Fibroblast of skin of scalp (primary cell): ENCODE measurements at regions not wholly inside any gene's neighbourhood (a gene's known extent, or its start where the extent isn't known, plus 50 kb on each side); places are given as distances from the start of the nearest gene placed in this dataset.
"Not testable (repeated sequence)": the region's sequence is repeated elsewhere in the genome, so short reads cannot be mapped to it uniquely, and the experiment has no call there.

Source experiments
- DNase-seq: peaks from one replicate; pipeline ENCODE4 v3.0.0-alpha.2; 2013

GRCh38 chr4:49117951-49118350 is 131.9 kb downstream of the CWH43 start:
- not testable (repeated sequence) for DNase-seq

GRCh38 chr4:49118379-49119212 is 132.5 kb downstream of the CWH43 start:
- not testable (repeated sequence) for DNase-seq

DNA sequence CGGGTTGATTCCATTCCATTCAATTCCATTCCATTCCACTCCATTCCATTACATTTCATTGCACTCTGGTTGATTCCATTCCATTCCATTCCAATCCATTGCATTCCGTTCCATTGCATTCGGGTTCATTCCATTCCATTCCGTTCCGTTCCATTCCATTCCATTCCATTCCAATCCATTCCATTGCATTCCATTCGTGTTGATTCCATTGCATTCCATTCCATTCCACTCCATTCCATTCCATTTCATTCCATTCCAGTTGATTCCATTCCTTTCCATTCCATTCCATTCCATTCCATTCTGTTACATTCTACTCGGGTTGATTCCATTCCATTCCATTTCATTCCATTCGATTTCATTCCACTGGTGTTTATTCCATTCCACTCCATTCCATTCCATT is 133.3 kb downstream of the CWH43 start:
- not testable (repeated sequence) for DNase-seq

DNA sequence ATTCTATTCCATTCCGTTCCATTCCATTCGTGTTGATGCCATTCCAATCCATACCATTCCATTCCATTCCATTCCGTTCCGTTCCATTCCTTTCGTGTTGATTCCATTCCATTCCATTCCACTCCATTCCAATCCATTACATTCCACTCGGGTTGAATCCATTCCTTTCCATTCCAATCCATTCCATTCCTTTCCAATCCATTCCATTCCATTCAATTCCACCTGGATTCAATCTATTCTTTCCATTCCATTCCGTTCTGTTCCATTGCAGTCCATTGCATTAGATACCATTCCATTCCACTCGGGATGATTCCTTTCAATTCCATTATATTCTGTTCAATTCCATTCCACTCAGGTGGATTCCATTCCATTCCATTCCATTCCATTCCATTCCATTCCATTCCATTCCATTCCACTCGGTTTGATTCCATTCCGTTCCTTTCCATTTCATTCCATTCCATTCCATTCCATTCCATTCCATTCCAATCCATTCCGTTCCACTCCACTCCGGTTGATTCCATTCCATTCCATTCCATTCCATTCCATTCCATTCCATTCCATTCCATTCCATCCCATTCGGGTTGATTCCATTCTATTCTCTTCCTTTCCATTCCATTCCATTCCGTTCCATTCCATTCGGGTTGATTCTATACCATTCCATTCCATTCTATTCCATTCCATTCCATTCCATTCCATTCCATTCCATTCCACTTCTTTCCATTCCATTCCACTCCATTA is 134.1 kb downstream of the CWH43 start:
- not testable (repeated sequence) for DNase-seq

DNA sequence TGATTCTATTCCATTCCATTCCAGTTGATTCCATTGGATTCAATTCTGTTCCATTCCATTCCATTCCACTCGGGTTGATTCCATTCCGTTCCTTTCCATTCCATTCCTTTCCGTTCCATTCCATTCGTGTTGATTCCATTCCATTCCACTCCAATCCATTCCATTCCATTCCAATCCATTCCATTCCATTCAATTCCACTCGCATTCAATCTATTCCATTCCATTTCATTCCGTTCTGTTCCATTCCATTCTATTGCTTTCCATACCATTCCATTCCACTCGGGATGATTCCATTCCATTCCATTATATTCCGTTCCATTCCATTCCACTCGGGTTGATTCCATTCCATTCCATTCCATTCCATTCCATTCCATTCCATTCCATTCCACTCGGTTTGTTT is 134.7 kb downstream of the CWH43 start:
- peak; percentile 59 for DNase-seq

- DNase-seq = not testable (repeated sequence)
Measured at GRCh38 chr4:49126443-49126842, 140.4 kb downstream of the CWH43 start.

- DNase-seq = not testable (repeated sequence)
Measured at GRCh38 chr4:49126858-49127257, 140.8 kb downstream of the CWH43 start.

DNA sequence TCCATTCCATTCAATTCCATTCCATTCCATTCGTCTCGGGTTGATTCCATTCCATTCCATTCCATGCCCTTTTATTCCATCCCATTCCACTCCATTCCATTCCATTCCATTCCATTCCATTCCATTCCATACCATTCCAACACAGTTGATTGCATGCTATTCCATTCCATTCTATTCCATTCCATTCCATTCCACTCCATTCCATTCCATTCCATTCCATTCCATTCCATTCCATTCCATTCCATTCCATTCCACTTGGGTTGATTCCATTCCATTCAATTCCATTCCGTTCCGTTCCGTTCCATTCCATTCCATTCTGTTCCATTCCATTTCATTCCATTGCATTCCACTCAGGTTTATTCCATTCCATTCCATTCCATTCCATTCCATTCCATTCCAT is 143.3 kb downstream of the CWH43 start:
- DNase-seq = not testable (repeated sequence)

- not testable (repeated sequence) for DNase-seq
Measured at GRCh38 chr4:49129870-49130269, 143.8 kb downstream of the CWH43 start.

DNA sequence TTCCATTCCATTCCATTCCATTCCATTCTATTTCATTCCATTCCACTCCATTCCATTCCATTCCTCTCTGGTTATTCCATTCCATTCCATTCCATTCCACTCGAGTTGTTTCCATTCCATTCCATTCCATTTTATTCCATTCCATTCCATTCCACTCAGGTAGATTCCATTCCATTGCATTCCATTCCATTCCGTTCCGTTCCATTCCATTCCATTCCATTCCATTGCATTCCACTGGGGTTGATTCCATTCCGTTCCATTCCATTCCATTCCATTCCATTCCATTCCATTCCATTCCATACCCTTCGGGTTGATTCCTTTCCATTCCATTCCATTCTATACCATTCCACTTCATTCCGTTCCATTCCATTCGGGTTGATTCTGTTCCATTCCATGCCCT is 144.6 kb downstream of the CWH43 start:
- not testable (repeated sequence) for DNase-seq

DNA sequence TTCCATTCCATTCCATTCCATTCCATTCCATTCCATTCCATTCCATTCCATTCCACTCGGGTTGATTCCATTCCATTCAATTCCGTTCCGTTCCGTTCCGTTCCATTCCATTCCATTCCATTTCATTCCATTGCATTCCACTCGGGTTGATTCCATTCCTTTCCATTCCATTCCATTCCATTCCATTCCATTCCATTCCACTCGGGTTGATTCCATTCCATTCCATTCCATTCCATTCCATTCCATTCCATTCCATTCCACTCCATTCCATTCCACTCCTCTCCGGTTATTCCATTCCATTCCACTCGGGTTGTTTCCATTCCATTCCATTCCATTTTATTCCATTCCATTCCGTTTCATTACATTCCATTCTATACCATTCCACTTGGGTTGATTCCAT is 151.0 kb downstream of the CWH43 start:
- DNase-seq = not testable (repeated sequence)

- not testable (repeated sequence) for DNase-seq
Measured at GRCh38 chr4:49137961-49138360, 151.9 kb downstream of the CWH43 start.

GRCh38 chr4:49138818-49139217 is 152.7 kb downstream of the CWH43 start:
- not testable (repeated sequence) for DNase-seq

DNA sequence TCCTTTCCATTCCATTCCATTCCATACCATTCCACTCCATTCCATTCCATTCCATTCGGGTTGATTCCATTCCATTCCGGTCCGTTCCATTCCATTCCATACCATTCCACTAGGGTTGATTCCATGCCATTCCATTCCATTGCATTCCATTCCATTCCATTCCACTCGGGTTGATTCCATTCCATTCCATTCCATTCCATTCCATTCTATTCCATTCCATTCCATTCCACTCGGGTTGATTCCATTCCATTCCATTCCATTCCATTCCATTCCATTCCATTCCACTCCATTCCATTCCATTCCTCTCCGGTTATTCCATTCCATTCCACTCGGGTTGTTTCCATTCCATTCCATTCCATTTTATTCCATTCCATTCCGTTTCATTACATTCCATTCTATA is 153.4 kb downstream of the CWH43 start:
- DNase-seq = not testable (repeated sequence)

GRCh38 chr4:49140351-49140750 is 154.3 kb downstream of the CWH43 start:
- not testable (repeated sequence) for DNase-seq

GRCh38 chr4:49141955-49142354 is 155.9 kb downstream of the CWH43 start:
- not testable (repeated sequence) for DNase-seq

GRCh38 chr4:49147143-49147542 is 161.1 kb downstream of the CWH43 start:
- DNase-seq = not testable (repeated sequence)

GRCh38 chr4:49147596-49147995 is 161.5 kb downstream of the CWH43 start:
- not testable (repeated sequence) for DNase-seq

GRCh38 chr4:49149006-49149975 is 163.2 kb downstream of the CWH43 start:
- peak; percentile 72 for DNase-seq

GRCh38 chr4:49150351-49151083 is 164.4 kb downstream of the CWH43 start:
- DNase-seq = not testable (repeated sequence)

GRCh38 chr4:49153011-49153410 is 166.9 kb downstream of the CWH43 start:
- not testable (repeated sequence) for DNase-seq
